GM18909 (cell line): ENCODE measurements at regions not wholly inside any gene's neighbourhood (a gene's known extent, or its start where the extent isn't known, plus 50 kb on each side); places are given as distances from the start of the nearest gene placed in this dataset.

ENCODE experiments used
- ATAC-seq: cut with Tn5 transposase; IDR thresholded peaks from one replicate; pipeline ENCODE4 v1.9.1; 2021; ENCODE audit warnings: mild to moderate bottlenecking; ENCODE audit not compliant: unreplicated experiment, poor library complexity

GRCh38 chr2:57720728-57721627, 325.6 kb upstream of the VRK2 start:
- peak; percentile 99 for ATAC-seq

DNA sequence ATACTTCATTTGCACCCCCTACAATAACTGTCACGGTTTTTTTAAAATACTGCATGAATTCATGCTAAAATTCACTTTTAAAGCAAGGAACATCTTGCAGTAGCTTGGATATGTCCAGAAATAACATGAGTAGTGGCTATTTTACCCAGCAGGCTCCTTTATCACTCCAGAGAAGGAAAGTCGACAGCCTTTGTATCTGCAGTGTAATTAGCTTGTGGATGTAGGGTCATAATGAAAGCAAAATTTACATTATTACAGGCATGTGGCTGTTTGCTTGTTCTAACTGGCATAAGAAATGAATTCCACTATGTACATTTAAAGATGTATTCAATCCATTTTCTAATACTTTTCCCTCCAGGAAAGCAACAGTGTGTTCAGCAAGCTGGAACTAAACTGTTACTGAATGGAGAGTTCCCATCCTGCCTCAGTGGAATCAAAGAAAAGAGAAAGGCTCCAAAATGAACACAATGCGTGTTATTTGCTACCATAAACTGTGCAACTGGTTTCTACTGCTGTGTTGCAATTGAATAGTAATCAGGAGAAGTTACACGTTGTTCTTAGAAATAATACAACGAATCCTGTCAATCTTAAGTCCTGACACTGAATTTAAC, 321.2 kb upstream of the VRK2 start:
- ATAC-seq, result no peak

DNA sequence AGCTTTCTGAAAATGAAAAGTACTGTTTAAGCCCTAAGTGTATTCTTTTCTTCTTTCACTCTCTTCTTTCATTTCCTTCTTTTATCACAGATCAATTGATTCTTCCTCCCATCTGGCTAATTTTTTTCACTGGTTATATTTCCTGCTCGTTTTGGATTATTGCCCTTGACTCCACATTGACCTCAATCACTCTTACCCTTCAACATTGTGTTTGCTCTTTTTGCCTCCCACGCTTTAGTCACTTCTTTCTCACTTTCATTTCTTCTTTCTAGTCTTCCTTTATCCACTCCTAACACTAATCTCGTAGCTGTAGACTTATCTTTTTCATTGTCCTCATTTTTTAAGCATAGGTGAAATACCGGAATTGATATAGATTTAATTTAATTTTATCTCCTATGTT, 320.3 kb upstream of the VRK2 start:
- peak; percentile 79 for ATAC-seq

DNA sequence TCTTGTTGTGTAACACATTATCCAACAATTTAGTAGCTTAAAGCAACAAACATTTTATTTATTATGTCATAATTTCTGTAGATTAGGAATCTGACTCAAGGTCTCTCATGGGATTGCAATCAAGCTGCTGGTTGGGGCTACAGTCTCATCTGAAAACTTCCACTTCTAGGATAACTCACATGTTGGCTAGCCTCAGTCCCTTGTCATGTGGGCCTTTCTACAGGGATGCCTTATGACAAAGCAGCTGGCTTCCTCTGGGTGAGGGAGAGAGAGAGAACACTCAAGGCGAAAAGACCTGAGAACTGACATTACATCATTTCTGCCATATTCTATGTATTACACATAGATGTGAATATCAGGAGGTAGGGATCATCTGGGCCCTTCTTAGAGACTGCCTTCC, 317.9 kb upstream of the VRK2 start:
- no peak for ATAC-seq

DNA sequence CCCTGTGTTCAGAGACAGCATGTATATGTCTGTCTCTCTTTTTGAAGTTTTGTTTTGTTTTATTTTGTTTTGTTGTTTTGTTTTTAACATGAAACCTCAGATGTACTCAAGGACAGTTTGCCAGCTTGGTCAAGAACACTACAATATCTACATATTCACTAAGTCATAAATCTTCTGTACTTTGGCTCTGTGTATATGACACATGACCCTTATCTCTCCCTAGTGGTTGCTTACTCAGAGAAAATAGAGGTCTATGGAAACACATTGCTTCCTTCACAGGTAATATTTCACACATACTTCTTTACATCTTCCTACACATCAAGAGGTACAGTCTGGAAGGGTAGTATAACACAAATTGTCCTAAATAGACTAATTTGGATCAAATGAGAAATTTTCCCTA, 312.6 kb upstream of the VRK2 start:
- no peak for ATAC-seq

- ATAC-seq, result no peak
These were observed 305.7 kb upstream of the VRK2 start for GRCh38 chr2:57740891-57741290.

DNA sequence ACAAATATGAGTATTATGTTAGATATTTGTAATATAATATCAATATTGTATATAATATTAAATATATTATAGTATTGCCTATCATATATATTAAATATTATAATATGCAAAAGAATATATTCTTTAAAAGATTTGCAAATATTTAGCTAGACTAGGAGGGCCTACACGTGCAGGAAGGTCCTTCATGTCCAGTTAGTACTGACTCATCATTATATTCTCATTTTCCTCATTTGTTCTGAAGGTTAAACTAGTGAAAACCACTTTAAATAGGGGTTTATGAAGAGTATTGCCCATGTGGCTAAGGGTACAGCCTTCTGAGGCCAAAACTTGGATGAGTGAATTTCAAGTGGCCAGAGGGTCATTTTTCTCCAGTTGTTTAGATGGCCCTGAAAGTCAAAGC, 293.0 kb upstream of the VRK2 start:
- no peak for ATAC-seq

DNA sequence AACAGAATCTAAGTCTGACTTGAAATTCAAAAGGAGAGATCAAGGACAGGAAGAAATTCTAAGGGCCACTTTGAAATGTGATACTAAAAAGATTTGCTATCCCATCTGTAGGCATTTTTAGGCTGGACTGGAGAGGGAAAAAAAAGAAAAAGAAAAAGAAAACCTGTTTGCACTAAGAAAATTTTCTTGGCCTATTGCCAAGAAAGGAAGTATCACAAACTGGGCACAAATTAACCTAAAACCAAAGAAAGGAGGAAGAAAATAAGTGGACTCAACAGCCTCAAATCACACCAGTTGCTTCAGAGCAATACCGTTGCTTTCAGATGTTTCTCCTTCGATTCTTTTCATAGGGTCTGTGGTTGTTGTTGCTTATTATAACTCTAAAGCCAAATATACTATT, 287.9 kb upstream of the VRK2 start:
- no peak for ATAC-seq

GRCh38 chr2:57759131-57759530, 287.5 kb upstream of the VRK2 start:
- ATAC-seq, result no peak

DNA sequence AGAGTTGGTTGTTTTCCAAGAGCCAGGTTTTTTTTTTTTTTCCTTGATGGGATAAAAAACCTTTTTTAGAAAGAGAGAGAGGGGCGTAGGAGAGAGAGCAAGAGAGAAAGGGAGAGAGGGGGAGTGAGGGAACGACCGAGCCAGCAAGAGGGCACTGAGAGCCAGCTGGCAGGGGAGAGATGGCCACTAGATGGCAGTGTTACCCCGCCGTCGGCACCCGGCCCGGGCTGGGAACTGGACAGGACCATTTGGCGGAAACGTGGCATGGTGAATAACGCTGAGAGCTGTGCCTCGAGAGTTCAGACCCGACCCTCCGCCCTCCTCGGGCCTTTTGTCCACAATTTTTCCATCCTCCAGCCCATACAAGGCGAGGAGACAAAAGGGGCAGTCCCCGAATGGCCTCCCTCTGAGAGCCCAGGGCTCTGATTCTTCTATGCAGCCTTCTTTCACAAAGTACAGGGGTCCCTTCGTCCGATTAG, 286.7 kb upstream of the VRK2 start:
- peak; percentile 91 for ATAC-seq

DNA sequence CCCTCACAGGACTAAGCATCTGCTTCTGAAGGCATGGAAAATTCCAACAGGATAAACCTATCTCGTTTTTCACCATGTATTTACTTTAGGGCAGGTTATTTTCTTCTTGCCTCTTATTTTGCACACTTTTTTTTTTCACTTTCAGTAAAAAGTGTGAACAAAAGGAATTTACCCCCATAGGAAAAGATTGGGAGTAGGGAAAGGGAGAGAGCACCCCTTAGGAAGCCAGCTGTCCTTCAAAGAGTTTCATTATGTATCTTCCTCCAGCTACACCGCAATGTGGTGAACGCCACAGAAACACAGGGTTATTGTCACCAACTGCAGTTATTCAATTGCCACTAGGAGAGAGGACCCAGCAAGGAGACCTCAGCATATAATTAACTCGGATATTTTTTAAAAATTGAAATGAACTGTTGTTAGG, 286.2 kb upstream of the VRK2 start:
- peak; percentile 84 for ATAC-seq

- ATAC-seq, result no peak
These were observed 269.7 kb upstream of the VRK2 start for GRCh38 chr2:57776916-57777315.

DNA sequence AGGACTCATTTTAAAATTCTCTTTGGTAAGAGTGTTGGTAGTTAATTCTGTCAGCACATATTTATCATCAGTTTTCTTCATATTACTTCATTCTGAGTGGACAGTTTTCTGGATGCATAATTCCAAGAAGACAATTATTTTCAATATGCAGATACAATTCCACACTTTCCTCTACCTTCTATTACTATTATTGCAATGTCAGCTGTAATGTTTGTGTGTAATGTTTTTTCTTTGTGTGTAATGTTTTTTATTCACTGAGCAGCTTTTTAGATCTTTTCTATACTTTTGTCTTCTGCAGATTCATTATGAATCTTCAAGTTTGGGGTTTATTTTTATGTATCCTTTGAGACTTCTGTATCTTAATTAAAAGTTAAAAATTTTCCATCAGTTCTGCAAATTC, 264.0 kb upstream of the VRK2 start:
- no peak for ATAC-seq

- no peak for ATAC-seq
These were observed 253.3 kb upstream of the VRK2 start for GRCh38 chr2:57793310-57793709.

DNA sequence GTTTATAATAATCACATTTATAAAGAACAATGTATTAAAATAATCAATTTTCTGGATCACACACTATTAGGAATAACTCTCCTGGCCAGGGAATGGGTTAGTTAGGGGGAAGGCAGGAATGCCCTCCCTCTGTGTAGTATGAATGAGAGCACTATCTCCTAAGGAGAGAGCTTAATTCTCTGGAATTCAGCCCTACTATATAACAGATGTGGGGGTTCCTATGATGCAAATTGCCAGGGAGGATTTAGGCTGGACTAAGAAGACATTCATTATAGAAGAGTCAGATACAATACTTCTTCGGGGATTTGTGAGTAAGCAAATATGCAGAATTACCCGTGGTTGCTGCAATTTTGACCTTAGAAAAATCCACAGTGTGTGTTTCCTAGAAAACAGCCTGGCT, 250.1 kb upstream of the VRK2 start:
- no peak for ATAC-seq

GRCh38 chr2:57798346-57798745, 248.3 kb upstream of the VRK2 start:
- ATAC-seq, result no peak

GRCh38 chr2:57802243-57802642, 244.4 kb upstream of the VRK2 start:
- no peak for ATAC-seq

GRCh38 chr2:57804971-57805370, 241.6 kb upstream of the VRK2 start:
- ATAC-seq, result no peak

DNA sequence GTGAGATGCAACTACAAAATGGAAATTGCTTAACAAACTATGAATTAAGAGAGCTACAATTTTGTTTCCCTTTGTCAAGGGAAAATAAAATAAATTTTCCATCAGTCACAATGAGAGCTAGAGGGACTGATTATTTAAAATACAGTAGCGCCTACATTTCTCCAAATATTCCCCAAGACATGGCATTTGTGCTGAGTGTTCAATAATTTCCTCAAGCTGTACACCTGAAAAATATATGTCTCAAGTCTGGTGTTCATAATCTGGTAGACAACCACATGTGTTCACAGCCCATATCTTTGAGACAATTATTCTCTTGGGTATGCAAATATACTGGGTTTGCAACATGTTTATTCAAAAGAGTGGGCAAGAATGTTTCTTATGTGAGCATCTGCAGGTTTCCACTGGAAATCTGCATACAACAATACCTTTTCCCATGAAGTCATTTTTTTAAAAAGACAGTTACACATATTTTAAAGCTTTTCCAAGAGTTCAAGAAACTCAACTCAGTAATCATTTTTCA, 240.1 kb upstream of the VRK2 start:
- ATAC-seq, result no peak

- ATAC-seq, result peak; percentile 91
These were observed 237.4 kb upstream of the VRK2 start for GRCh38 chr2:57809230-57809629.

- ATAC-seq, result no peak
These were observed 225.5 kb upstream of the VRK2 start for GRCh38 chr2:57821088-57821487.

DNA sequence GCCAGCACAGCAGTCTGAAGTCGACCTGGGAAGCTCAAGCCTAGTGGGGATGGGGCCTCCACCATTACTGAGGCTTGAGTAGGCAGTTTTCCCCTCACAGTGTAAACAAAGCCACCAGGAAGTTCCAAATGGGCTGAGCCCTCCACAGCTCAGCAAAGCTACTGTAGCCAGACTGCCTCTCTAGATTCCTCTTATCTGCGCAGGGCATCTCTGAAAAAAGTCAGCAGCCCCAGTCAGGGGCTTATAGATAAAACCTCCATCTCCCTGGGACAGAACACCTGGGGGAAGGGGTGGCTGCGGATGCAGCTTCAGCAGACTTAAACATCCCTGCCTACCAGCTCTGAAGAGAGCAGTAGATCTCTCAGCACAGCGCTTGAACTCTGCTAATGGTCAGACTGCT, 218.4 kb upstream of the VRK2 start:
- no peak for ATAC-seq
